ENCODE measurements at regions not wholly inside any gene's neighbourhood (a gene's known extent, or its start where the extent isn't known, plus 50 kb on each side); places are given as distances from the start of the nearest gene placed in this dataset.

DNA sequence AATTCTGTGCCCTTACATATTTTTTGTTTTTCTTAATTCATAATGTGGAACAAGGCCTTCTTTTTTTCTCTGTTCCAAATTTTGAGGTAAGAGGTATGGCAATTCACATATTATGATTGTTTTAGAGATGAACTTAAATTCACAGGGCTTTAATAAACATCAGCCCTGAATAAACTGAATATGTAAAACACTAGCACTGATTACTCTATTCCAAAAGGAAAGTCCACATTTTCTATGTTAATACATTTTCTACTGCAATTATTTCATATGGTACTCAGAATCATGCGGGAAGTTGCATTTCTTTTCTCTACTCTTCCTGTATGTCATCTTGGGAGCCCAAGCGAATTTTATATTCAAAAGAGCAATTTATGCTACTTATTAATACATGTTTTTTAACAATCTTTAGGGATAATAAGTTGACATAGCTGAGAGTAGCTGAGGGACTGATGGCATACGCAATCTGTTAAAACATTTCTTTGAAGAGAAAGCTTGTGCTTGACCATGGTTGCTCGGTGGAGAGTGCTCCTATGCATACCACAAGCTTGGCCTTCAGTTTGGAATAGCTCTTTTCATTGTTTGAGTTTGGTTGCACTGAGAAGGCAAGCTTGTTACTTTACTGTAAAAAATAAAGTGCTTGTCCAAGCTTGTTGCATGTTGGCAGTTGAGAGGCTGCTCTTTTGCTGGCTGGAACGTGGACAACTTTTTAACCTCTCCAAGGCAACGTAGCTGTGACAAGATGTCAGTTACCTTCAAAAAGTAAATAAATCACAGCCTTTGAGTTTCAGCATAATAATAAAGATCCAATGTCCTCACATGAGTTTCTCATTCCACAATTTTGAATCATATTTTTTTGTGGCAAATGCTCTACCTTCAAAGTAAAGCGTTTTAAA is 196.3 kb upstream of the SPRY1 start:
- no peak overlapping the region for H2AFZ ChIP-seq
- no peak overlapping the region for H3K4me3 ChIP-seq (ENCODE audit: low read depth, low read length)
- no peaks in the 10 kb centered on the region for H3K9me3 ChIP-seq (ENCODE audit: control insufficient read depth, low read length)
- TF ChIP-seq CTCF (IDR thresholded peaks at IDR 0.05) = no peak
- no peak overlapping the region for H3K9ac ChIP-seq
- no peak overlapping the region for H3K4me2 ChIP-seq (ENCODE audit: low read length)
- H3K4me1 ChIP-seq = no peaks in the 10 kb centered on the region
- H3K27ac ChIP-seq = no peak overlapping the region
- H3K36me3 ChIP-seq (ENCODE audit: control insufficient read depth, insufficient read depth, low read length) = no peaks in the 10 kb centered on the region
- no peaks in the 10 kb centered on the region for H3K27me3 ChIP-seq (ENCODE audit: control insufficient read depth, insufficient read depth, low read length)
- H3K79me2 ChIP-seq = no peaks in the 10 kb centered on the region

- H3K4me1 ChIP-seq = no peaks in the 10 kb centered on the region
- H3K4me3 ChIP-seq (ENCODE audit: low read depth, low read length) = no peak overlapping the region
- no peaks in the 10 kb centered on the region for H3K27me3 ChIP-seq (ENCODE audit: control insufficient read depth, insufficient read depth, low read length)
- no peak for TF ChIP-seq CTCF (IDR thresholded peaks at IDR 0.05)
- no peaks in the 10 kb centered on the region for H3K9me3 ChIP-seq (ENCODE audit: control insufficient read depth, low read length)
- H3K36me3 ChIP-seq (ENCODE audit: control insufficient read depth, insufficient read depth, low read length) = no peaks in the 10 kb centered on the region
- H2AFZ ChIP-seq = no peak overlapping the region
- no peak overlapping the region for H3K9ac ChIP-seq
- no peaks in the 10 kb centered on the region for H3K79me2 ChIP-seq
- H3K4me2 ChIP-seq (ENCODE audit: low read length) = no peak overlapping the region
- H3K27ac ChIP-seq = no peak overlapping the region
Observed at GRCh38 chr4:123204737-123205136, 191.9 kb upstream of the SPRY1 start.

- Histone ChIP-seq H3K9ac (no peak overlapping the region), H3K4me3 (ENCODE audit: low read depth, low read length) (no peak overlapping the region), H3K27ac (no peak overlapping the region), H3K9me3 (ENCODE audit: control insufficient read depth, low read length) (no peaks in the 10 kb centered on the region), H3K79me2 (no peaks in the 10 kb centered on the region), H3K27me3 (ENCODE audit: control insufficient read depth, insufficient read depth, low read length) (no peaks in the 10 kb centered on the region), H2AFZ (no peak overlapping the region), H3K4me1 (no peaks in the 10 kb centered on the region), H3K4me2 (ENCODE audit: low read length) (no peak overlapping the region), H3K36me3 (ENCODE audit: control insufficient read depth, insufficient read depth, low read length) (no peaks in the 10 kb centered on the region)
- TF ChIP-seq CTCF (IDR thresholded peaks at IDR 0.05) = no peak
Observed at GRCh38 chr4:123206016-123206415, 190.6 kb upstream of the SPRY1 start.

GRCh38 chr4:123209436-123209835 is 187.2 kb upstream of the SPRY1 start:
- H3K4me1 ChIP-seq = no peaks in the 10 kb centered on the region
- no peak overlapping the region for H3K9ac ChIP-seq
- no peaks in the 10 kb centered on the region for H3K36me3 ChIP-seq (ENCODE audit: control insufficient read depth, insufficient read depth, low read length)
- no peaks in the 10 kb centered on the region for H3K79me2 ChIP-seq
- no peak overlapping the region for H3K27ac ChIP-seq
- no peaks in the 10 kb centered on the region for H3K27me3 ChIP-seq (ENCODE audit: control insufficient read depth, insufficient read depth, low read length)
- no peak overlapping the region for H3K4me2 ChIP-seq (ENCODE audit: low read length)
- no peaks in the 10 kb centered on the region for H3K9me3 ChIP-seq (ENCODE audit: control insufficient read depth, low read length)
- no peak overlapping the region for H3K4me3 ChIP-seq (ENCODE audit: low read depth, low read length)
- no peak for TF ChIP-seq CTCF (IDR thresholded peaks at IDR 0.05)
- H2AFZ ChIP-seq = no peak overlapping the region

DNA sequence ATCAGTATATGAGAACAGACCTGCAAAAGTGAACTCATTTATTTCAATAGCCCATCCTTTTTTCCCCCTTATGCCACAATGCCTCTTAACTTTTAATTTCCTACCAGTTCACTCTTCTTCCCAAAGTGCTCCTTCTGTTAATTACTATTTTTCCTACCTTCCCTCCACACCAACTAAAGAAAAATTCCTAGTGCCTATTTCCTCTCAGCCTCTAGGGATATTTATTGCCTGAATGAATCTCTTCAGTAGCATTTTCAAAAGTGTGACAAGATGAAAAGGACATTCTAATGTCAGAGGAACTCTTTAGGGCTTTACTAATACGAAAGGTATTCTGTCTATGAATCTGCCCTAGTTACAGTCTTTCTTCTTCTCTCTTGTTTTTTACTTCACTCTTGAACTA is 181.1 kb upstream of the SPRY1 start:
- Histone ChIP-seq H3K4me2 (ENCODE audit: low read length) (no peak overlapping the region), H3K9ac (no peak overlapping the region), H3K4me1 (no peaks in the 10 kb centered on the region), H3K4me3 (ENCODE audit: low read depth, low read length) (no peak overlapping the region), H3K9me3 (ENCODE audit: control insufficient read depth, low read length) (no peaks in the 10 kb centered on the region), H3K36me3 (ENCODE audit: control insufficient read depth, insufficient read depth, low read length) (no peaks in the 10 kb centered on the region), H2AFZ (no peak overlapping the region), H3K79me2 (no peaks in the 10 kb centered on the region), H3K27ac (no peak overlapping the region), H3K27me3 (ENCODE audit: control insufficient read depth, insufficient read depth, low read length) (no peaks in the 10 kb centered on the region)
- TF ChIP-seq CTCF (IDR thresholded peaks at IDR 0.05) = no peak
